A673 (cell line): ENCODE measurements at regions not wholly inside any gene's neighbourhood (a gene's known extent, or its start where the extent isn't known, plus 50 kb on each side); places are given as distances from the start of the nearest gene placed in this dataset.

Source experiments
- CTCF ChIP-seq: fragments of 300-800, 200-600 bp; sonication (generic); conservative IDR thresholded peaks from 2 replicates; pipeline ENCODE4 v1.5.1; 2017; ENCODE audit warnings: low read depth, mild to moderate bottlenecking, antibody characterized with exemption, low read length, moderate library complexity, mixed read lengths
- EZH2 ChIP-seq: fragments of 200-600 bp; sonication (generic); IDR thresholded peaks from 2 replicates; pipeline ENCODE4 v1.6.1; 2017; ENCODE audit warnings: borderline replicate concordance, low read depth, mild to moderate bottlenecking, mixed read lengths, antibody characterized with exemption, low read length; ENCODE audit not compliant: poor library complexity, severe bottlenecking

- no peak for TF ChIP-seq CTCF
- TF ChIP-seq EZH2: no peak
These were observed 554.4 kb upstream of the TMEM132C start for GRCh38 chr12:127712561-127712960.
